AG08396 (cell line): ENCODE measurements at regions not wholly inside any gene's neighbourhood (a gene's known extent, or its start where the extent isn't known, plus 50 kb on each side); places are given as distances from the start of the nearest gene placed in this dataset.

ENCODE experiments used
- DNase-seq: peaks from one replicate; pipeline ENCODE4 v3.0.0; 2012; ENCODE audit warnings: low spot score, mixed read lengths

GRCh38 chr3:178260887-178261565 lies 275.2 kb upstream of the KCNMB2 start:
- DNase-seq, result no peak

- DNase-seq, result no peak
These were observed 272.9 kb upstream of the KCNMB2 start for GRCh38 chr3:178263236-178263916.

GRCh38 chr3:178267158-178267844 lies 268.9 kb upstream of the KCNMB2 start:
- DNase-seq, result no peak

- no peak for DNase-seq
These were observed 265.4 kb upstream of the KCNMB2 start for GRCh38 chr3:178270838-178271237.

- no peak for DNase-seq
These were observed 264.4 kb upstream of the KCNMB2 start for GRCh38 chr3:178271740-178272387.

GRCh38 chr3:178272841-178273240 lies 263.4 kb upstream of the KCNMB2 start:
- no peak for DNase-seq

- no peak for DNase-seq
These were observed 261.5 kb upstream of the KCNMB2 start for GRCh38 chr3:178274711-178275110.

- no peak for DNase-seq
These were observed 260.9 kb upstream of the KCNMB2 start for GRCh38 chr3:178275311-178275710.

- DNase-seq, result no peak
These were observed 260.4 kb upstream of the KCNMB2 start for GRCh38 chr3:178275793-178276192.

GRCh38 chr3:178277605-178278004 lies 258.6 kb upstream of the KCNMB2 start:
- no peak for DNase-seq

GRCh38 chr3:178283561-178283960 lies 252.7 kb upstream of the KCNMB2 start:
- no peak for DNase-seq

- DNase-seq, result no peak
These were observed 252.1 kb upstream of the KCNMB2 start for GRCh38 chr3:178284181-178284580.

GRCh38 chr3:178288074-178288473 lies 248.2 kb upstream of the KCNMB2 start:
- no peak for DNase-seq

- DNase-seq, result no peak
These were observed 246.6 kb upstream of the KCNMB2 start for GRCh38 chr3:178289544-178290160.

GRCh38 chr3:178291574-178292370 lies 244.5 kb upstream of the KCNMB2 start:
- DNase-seq, result no peak

- peak; percentile 6 for DNase-seq
These were observed 240.8 kb upstream of the KCNMB2 start for GRCh38 chr3:178295292-178295912.

- DNase-seq, result no peak
These were observed 239.0 kb upstream of the KCNMB2 start for GRCh38 chr3:178297199-178297598.

GRCh38 chr3:178297740-178298139 lies 238.5 kb upstream of the KCNMB2 start:
- no peak for DNase-seq

GRCh38 chr3:178300441-178300959 lies 235.7 kb upstream of the KCNMB2 start:
- no peak for DNase-seq
